GM21381 (cell line): ENCODE measurements at regions not wholly inside any gene's neighbourhood (a gene's known extent, or its start where the extent isn't known, plus 50 kb on each side); places are given as distances from the start of the nearest gene placed in this dataset.

Experiments used
- ATAC-seq: cut with Tn5 transposase; IDR thresholded peaks from one replicate; pipeline ENCODE4 v1.9.1; 2021; ENCODE audit warnings: mild to moderate bottlenecking, moderate library complexity; ENCODE audit not compliant: unreplicated experiment

GRCh38 chr11:111098091-111098490 lies 147.4 kb upstream of the POU2AF2 start:
- peak; percentile 70 for ATAC-seq

GRCh38 chr11:111097191-111097590 lies 148.3 kb upstream of the POU2AF2 start:
- ATAC-seq, result no peak

- ATAC-seq, result no peak
Measured at GRCh38 chr11:111095327-111095726, 150.2 kb upstream of the POU2AF2 start.

GRCh38 chr11:111093061-111093460 lies 152.5 kb upstream of the POU2AF2 start:
- ATAC-seq, result no peak

GRCh38 chr11:111091321-111091938 lies 154.1 kb upstream of the POU2AF2 start:
- no peak for ATAC-seq

- ATAC-seq, result no peak
Measured at GRCh38 chr11:111089759-111090158, 155.8 kb upstream of the POU2AF2 start.

- no peak for ATAC-seq
Measured at GRCh38 chr11:111088847-111089355, 156.6 kb upstream of the POU2AF2 start.

- no peak for ATAC-seq
Measured at GRCh38 chr11:111086058-111086457, 159.5 kb upstream of the POU2AF2 start.

- ATAC-seq, result no peak
Measured at GRCh38 chr11:111082664-111083063, 162.9 kb upstream of the POU2AF2 start.

- ATAC-seq, result no peak
Measured at GRCh38 chr11:111081021-111081511, 164.5 kb upstream of the POU2AF2 start.

GRCh38 chr11:111077530-111078322 lies 167.8 kb upstream of the POU2AF2 start:
- no peak for ATAC-seq

- ATAC-seq, result no peak
Measured at GRCh38 chr11:111069066-111069465, 176.5 kb upstream of the POU2AF2 start.

- no peak for ATAC-seq
Measured at GRCh38 chr11:111067994-111068393, 177.5 kb upstream of the POU2AF2 start.

GRCh38 chr11:111066846-111067245 lies 178.7 kb upstream of the POU2AF2 start:
- no peak for ATAC-seq

GRCh38 chr11:111063726-111064517 lies 181.6 kb upstream of the POU2AF2 start:
- ATAC-seq, result no peak

GRCh38 chr11:111062420-111062819 lies 183.1 kb upstream of the POU2AF2 start:
- no peak for ATAC-seq

GRCh38 chr11:111059726-111060125 lies 185.8 kb upstream of the POU2AF2 start:
- ATAC-seq, result no peak

- ATAC-seq, result no peak
Measured at GRCh38 chr11:111049131-111049530, 196.4 kb upstream of the POU2AF2 start.

GRCh38 chr11:111047374-111047773 lies 198.2 kb upstream of the POU2AF2 start:
- ATAC-seq, result no peak

- no peak for ATAC-seq
Measured at GRCh38 chr11:111046291-111046690, 199.2 kb upstream of the POU2AF2 start.

GRCh38 chr11:111045874-111046273 lies 199.7 kb upstream of the POU2AF2 start:
- no peak for ATAC-seq
